ENCODE measurements at regions not wholly inside any gene's neighbourhood (a gene's known extent, or its start where the extent isn't known, plus 50 kb on each side); places are given as distances from the start of the nearest gene placed in this dataset.

- no peak for TF ChIP-seq CTCF (IDR thresholded peaks at IDR 0.05; ENCODE audit: poor library complexity)
- no peak for TF ChIP-seq EZH2 (IDR thresholded peaks at IDR 0.05; ENCODE audit: borderline replicate concordance)
Observed at GRCh38 chr7:42994096-42994495, 61.9 kb downstream of the MRPL32 start.
